Mucosa of descending colon (tissue), 3 donors: ENCODE measurements at regions not wholly inside any gene's neighbourhood (a gene's known extent, or its start where the extent isn't known, plus 50 kb on each side); places are given as distances from the start of the nearest gene placed in this dataset.

Experiments used
- ATAC-seq: fragments of 200-7000 bp; cut with Tn5 transposase; one replicate; pipeline ENCODE4 v1.9.1; 2020; ENCODE audit warnings: mild to moderate bottlenecking, moderate library complexity
- DNase-seq, 3 donors: peaks; one replicate each; pipeline ENCODE4 v3.0.0-alpha.2; 2020
- H3K36me3 ChIP-seq: fragments of 200-600 bp; one replicate; pipeline ENCODE4 v1.8.0; 2021; ENCODE audit warnings: low read depth, mild to moderate bottlenecking
- H3K4me1 ChIP-seq: fragments of 200-600 bp; one replicate; pipeline ENCODE4 v1.8.0; 2021; ENCODE audit warnings: low read depth, mild to moderate bottlenecking
- H3K4me3 ChIP-seq: fragments of 200-600 bp; one replicate; pipeline ENCODE4 v1.8.0; 2021; ENCODE audit warnings: mild to moderate bottlenecking
- H3K9me3 ChIP-seq: fragments of 200-600 bp; one replicate; pipeline ENCODE4 v1.8.0; 2021; ENCODE audit warnings: mild to moderate bottlenecking
- intact Hi-C, 2 donors: fragments of 100-400 bp; cut with DNase I in 1 of 2; cut with micrococcal nuclease in 1 of 2; formaldehyde crosslinking; loops; one replicate each; pipeline versions ENCODE4 v1.11.0 to v1.11.1; 2022; cut with DNase I, micrococcal nuclease
- TF ChIP-seq, protein P1 (sequence below): fragments of 200-600 bp; IDR thresholded peaks from one replicate; pipeline ENCODE4 v1.8.0; 2022; ENCODE audit warnings: antibody characterized with exemption, mild to moderate bottlenecking
- donor health status: DM: no; HTN: no; CAD: no; lungs with moderate emphysema.
- donor health status: DM: no; HTN: no; CAD: no.
- donor health status: DM: no; HTN: yes; CAD: no.

DNA sequence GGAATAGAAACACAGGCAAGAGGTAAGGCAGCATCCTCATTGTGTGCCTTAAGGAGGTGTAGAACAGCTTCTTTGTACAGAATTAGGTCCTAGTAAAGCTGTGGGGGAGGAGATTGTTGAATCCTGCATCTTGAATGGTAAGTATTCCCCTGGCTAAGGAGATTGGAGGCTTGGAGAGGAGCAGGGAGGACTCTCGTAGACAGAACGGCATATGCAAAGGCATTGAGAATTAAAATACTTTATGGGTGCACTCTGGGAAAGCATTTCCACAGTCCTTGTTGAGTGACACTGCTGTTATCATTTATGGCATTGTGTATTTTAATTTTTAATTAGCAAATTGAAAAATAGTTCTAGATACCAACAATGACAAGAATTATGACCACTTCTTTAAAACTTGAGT is 66.5 kb upstream of the GPR149 start:
- TF ChIP-seq, protein P1, sequence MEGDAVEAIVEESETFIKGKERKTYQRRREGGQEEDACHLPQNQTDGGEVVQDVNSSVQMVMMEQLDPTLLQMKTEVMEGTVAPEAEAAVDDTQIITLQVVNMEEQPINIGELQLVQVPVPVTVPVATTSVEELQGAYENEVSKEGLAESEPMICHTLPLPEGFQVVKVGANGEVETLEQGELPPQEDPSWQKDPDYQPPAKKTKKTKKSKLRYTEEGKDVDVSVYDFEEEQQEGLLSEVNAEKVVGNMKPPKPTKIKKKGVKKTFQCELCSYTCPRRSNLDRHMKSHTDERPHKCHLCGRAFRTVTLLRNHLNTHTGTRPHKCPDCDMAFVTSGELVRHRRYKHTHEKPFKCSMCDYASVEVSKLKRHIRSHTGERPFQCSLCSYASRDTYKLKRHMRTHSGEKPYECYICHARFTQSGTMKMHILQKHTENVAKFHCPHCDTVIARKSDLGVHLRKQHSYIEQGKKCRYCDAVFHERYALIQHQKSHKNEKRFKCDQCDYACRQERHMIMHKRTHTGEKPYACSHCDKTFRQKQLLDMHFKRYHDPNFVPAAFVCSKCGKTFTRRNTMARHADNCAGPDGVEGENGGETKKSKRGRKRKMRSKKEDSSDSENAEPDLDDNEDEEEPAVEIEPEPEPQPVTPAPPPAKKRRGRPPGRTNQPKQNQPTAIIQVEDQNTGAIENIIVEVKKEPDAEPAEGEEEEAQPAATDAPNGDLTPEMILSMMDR = no peak
- DNase-seq (no peak), ATAC-seq (no peak)
- no peaks in the 10 kb centered on the region for H3K36me3 ChIP-seq
- no peak overlapping the region for H3K4me3 ChIP-seq
- H3K9me3 ChIP-seq = no peaks in the 10 kb centered on the region
- H3K4me1 ChIP-seq = no peaks in the 10 kb centered on the region
- intact Hi-C loops = no loop called here

GRCh38 chr3:154486949-154487348 is 57.0 kb upstream of the GPR149 start:
- Histone ChIP-seq H3K36me3 (no peaks in the 10 kb centered on the region), H3K4me3 (no peak overlapping the region), H3K9me3 (no peaks in the 10 kb centered on the region), H3K4me1 (no peaks in the 10 kb centered on the region)
- TF ChIP-seq, protein P1 = no peak
- ATAC-seq (no peak), DNase-seq (no peak)
- intact Hi-C loops = no loop called here

DNA sequence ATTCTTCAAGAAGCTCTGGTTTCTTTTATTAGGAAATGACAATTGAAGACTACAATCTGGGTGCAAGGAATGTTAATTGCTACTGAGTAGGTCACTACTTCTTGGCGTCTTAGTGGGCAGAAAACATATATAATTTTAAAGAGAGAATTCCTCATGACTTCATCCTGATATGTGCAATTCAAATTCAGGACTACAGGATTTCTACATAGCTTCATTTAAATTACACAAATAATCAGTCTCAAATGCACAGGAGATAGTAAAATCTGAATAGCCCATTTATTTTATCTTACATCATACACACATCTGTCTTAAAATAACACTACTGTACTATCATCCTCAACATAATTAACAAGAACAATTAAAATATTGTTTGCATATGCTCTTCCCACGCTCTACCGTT is 52.5 kb upstream of the GPR149 start:
- Histone ChIP-seq H3K4me1 (no peaks in the 10 kb centered on the region), H3K4me3 (no peak overlapping the region), H3K9me3 (no peaks in the 10 kb centered on the region), H3K36me3 (no peaks in the 10 kb centered on the region)
- TF ChIP-seq, protein P1 = no peak
- DNase-seq (no peak), ATAC-seq (no peak)
- intact Hi-C loops = no loop called here

DNA sequence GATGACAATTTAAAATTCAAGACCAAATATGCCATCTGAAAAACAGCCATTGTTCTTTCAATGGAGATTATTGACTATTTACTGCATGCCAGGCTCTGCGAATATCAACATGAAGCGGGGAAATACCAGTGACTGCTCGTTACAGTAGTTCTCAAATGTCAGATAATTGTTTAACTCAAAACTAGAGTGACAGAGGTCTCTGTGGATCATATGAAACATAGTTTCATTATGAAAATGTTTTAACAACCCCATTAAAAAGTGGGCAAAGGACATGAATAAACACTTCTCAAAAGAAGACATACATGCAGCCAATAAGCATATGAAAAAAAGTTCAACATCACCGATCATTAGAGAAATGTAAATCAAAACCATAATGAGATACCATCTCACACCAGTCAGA is 50.0 kb upstream of the GPR149 start:
- Histone ChIP-seq H3K4me3 (no peak overlapping the region), H3K9me3 (no peaks in the 10 kb centered on the region), H3K36me3 (no peaks in the 10 kb centered on the region), H3K4me1 (no peaks in the 10 kb centered on the region)
- DNase-seq (no peak), ATAC-seq (no peak)
- intact Hi-C loops = no loop called here
- TF ChIP-seq, protein P1 = no peak
